ENCODE measurements at regions not wholly inside any gene's neighbourhood (a gene's known extent, or its start where the extent isn't known, plus 50 kb on each side); places are given as distances from the start of the nearest gene placed in this dataset.

GRCh38 chr4:137685357-137685756, 153.1 kb upstream of the PCDH18 start:
- Histone ChIP-seq H3K27ac (no peak overlapping the region), H3K27me3 (ENCODE audit: insufficient read depth, low read depth, severe bottlenecking) (no peaks in the 10 kb centered on the region)
- no peak for DNase-seq

GRCh38 chr4:137681081-137681480, 148.8 kb upstream of the PCDH18 start:
- H3K4me3 ChIP-seq (ENCODE audit: low read depth, low read length) = no peak overlapping the region
- H3K27ac ChIP-seq = no peak overlapping the region
- H3K9me3 ChIP-seq (ENCODE audit: severe bottlenecking) = no peaks in the 10 kb centered on the region
- no peak for DNase-seq
- no peaks in the 10 kb centered on the region for H3K36me3 ChIP-seq
- TF ChIP-seq, protein P1, sequence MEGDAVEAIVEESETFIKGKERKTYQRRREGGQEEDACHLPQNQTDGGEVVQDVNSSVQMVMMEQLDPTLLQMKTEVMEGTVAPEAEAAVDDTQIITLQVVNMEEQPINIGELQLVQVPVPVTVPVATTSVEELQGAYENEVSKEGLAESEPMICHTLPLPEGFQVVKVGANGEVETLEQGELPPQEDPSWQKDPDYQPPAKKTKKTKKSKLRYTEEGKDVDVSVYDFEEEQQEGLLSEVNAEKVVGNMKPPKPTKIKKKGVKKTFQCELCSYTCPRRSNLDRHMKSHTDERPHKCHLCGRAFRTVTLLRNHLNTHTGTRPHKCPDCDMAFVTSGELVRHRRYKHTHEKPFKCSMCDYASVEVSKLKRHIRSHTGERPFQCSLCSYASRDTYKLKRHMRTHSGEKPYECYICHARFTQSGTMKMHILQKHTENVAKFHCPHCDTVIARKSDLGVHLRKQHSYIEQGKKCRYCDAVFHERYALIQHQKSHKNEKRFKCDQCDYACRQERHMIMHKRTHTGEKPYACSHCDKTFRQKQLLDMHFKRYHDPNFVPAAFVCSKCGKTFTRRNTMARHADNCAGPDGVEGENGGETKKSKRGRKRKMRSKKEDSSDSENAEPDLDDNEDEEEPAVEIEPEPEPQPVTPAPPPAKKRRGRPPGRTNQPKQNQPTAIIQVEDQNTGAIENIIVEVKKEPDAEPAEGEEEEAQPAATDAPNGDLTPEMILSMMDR (IDR thresholded peaks at IDR 0.05; ENCODE audit: low read depth, low read length) = no peak
- H3K27me3 ChIP-seq (ENCODE audit: insufficient read depth, low read depth, severe bottlenecking) = no peaks in the 10 kb centered on the region

More at GRCh38 chr4:137685357-137685756, 153.1 kb upstream of the PCDH18 start:
- Histone ChIP-seq H3K36me3 (no peaks in the 10 kb centered on the region), H3K9me3 (ENCODE audit: severe bottlenecking) (no peaks in the 10 kb centered on the region), H3K4me3 (ENCODE audit: low read depth, low read length) (no peak overlapping the region)
- TF ChIP-seq, protein P1 (IDR thresholded peaks at IDR 0.05; ENCODE audit: low read depth, low read length) = no peak

- H3K36me3 ChIP-seq = no peaks in the 10 kb centered on the region
- H3K4me3 ChIP-seq (ENCODE audit: low read depth, low read length) = no peak overlapping the region
- no peaks in the 10 kb centered on the region for H3K9me3 ChIP-seq (ENCODE audit: severe bottlenecking)
- no peak for DNase-seq
- TF ChIP-seq, protein P1 (IDR thresholded peaks at IDR 0.05; ENCODE audit: low read depth, low read length) = no peak
- no peaks in the 10 kb centered on the region for H3K27me3 ChIP-seq (ENCODE audit: insufficient read depth, low read depth, severe bottlenecking)
- no peak overlapping the region for H3K27ac ChIP-seq
Observed at GRCh38 chr4:137678796-137679195, 146.5 kb upstream of the PCDH18 start.

DNA sequence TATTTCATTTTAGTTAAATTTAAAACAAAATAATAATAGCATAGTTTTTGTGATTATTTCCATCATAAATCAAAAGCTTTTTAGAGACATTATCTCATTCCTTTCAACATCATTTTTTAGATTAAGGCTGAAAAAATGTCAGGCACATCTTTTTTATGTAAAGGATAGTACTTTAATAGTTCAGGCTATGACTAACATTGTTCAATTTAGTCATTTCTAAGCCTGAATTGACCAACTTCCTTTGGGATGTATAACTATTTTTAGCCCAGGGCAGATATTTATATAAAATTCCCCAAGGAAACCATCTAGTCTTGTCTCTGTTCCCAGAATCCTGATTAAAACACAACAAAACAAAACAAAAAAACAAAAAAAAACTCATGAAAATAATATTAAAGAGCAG, 145.6 kb upstream of the PCDH18 start:
- Histone ChIP-seq H3K36me3 (no peaks in the 10 kb centered on the region), H3K27ac (no peak overlapping the region), H3K4me3 (ENCODE audit: low read depth, low read length) (no peak overlapping the region), H3K27me3 (ENCODE audit: insufficient read depth, low read depth, severe bottlenecking) (no peaks in the 10 kb centered on the region), H3K9me3 (ENCODE audit: severe bottlenecking) (no peaks in the 10 kb centered on the region)
- TF ChIP-seq, protein P1 (IDR thresholded peaks at IDR 0.05; ENCODE audit: low read depth, low read length) = no peak
- DNase-seq = no peak

GRCh38 chr4:137676357-137676998, 144.2 kb upstream of the PCDH18 start:
- Histone ChIP-seq H3K36me3 (no peaks in the 10 kb centered on the region), H3K27ac (no peak overlapping the region), H3K9me3 (ENCODE audit: severe bottlenecking) (no peaks in the 10 kb centered on the region), H3K27me3 (ENCODE audit: insufficient read depth, low read depth, severe bottlenecking) (no peaks in the 10 kb centered on the region), H3K4me3 (ENCODE audit: low read depth, low read length) (no peak overlapping the region)
- no peak for DNase-seq
- TF ChIP-seq, protein P1 (IDR thresholded peaks at IDR 0.05; ENCODE audit: low read depth, low read length) = no peak

GRCh38 chr4:137674066-137674465, 141.8 kb upstream of the PCDH18 start:
- no peak for DNase-seq
- H3K9me3 ChIP-seq (ENCODE audit: severe bottlenecking) = no peaks in the 10 kb centered on the region
- no peaks in the 10 kb centered on the region for H3K36me3 ChIP-seq
- TF ChIP-seq, protein P1 (IDR thresholded peaks at IDR 0.05; ENCODE audit: low read depth, low read length) = no peak
- no peaks in the 10 kb centered on the region for H3K27me3 ChIP-seq (ENCODE audit: insufficient read depth, low read depth, severe bottlenecking)
- no peak overlapping the region for H3K27ac ChIP-seq
- no peak overlapping the region for H3K4me3 ChIP-seq (ENCODE audit: low read depth, low read length)

Measured in WERI-Rb-1 (cell line).